ENCODE measurements at regions not wholly inside any gene's neighbourhood (a gene's known extent, or its start where the extent isn't known, plus 50 kb on each side); places are given as distances from the start of the nearest gene placed in this dataset.

DNA sequence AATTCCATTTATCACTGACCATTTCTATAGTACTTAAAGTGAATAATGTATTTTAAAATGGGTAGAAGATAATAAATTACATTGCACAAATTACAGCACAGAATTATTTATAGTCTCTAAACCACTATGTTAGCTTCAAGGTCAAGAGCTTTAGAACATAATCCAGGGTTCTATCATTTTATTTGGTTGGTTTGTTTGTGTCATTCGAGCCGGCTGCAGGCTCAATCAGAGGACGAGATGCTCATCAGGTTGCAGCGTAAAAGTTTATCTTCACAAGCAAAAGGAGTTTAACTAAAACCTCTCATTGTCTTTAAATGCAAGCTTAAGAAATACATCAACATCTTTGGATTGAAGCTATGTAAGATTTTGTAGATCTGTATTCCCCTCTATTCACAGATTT is 523.8 kb downstream of the EFNA5 start:
- DNase-seq (ENCODE audit: low read depth in 2 of 2): no peak

DNA sequence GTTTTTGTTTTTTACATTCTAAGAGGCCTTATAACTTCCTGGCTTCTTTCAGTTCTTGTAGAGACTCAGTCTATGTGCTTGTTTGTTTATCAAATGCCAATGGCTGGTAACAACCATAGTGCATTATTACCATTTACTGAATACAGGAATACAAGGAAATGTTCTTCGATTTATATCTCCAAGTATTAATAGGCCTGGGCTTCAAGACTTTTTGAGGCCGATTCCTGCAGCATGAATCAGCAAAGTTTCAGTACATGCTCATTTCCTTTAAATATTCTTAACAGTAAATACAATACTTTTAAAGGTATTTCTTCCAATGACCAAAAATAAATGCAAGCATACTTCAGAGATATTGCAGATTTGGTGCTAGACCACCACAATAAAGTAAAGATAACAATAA is 535.3 kb downstream of the EFNA5 start:
- no peak for DNase-seq (ENCODE audit: low read depth in 2 of 2)

DNA sequence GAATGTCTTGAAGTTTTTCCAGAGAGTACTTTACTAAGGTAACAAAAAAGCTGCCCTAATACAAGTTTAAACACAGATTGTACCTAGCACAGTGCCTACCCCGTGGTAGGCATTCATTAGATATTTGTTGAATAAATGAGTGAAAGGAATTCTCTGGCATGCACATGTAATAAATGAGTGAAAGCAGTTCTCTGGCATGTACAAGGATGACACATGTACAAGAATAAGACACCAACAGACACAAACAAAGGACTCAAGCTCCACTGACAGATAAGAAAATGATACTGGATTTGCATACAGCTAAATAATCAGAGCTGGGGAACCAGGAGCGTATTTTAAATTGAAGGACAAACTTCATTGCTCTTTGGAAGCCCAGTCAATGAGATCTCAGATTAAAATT is 535.8 kb downstream of the EFNA5 start:
- no peak for DNase-seq (ENCODE audit: low read depth in 2 of 2)

DNA sequence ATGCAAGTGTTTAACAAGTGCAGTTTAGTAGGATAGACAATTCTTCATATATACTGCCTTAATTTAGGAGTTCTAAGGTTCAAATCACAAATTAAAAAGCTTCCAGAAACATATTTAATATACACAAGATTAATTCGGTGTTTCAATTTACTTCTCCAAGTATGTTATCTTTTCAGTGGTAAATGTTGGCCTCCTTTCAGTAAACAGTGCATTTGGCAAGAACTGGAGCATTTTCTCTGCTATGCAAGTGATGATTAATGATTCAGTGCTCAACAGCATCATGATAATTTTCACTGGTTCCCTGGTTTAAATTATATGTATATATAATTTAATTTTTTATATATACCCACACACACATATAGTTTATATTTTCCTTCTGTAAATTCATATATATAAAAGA is 541.7 kb downstream of the EFNA5 start:
- DNase-seq (ENCODE audit: low read depth in 2 of 2): peak; percentile 41 to 45

DNA sequence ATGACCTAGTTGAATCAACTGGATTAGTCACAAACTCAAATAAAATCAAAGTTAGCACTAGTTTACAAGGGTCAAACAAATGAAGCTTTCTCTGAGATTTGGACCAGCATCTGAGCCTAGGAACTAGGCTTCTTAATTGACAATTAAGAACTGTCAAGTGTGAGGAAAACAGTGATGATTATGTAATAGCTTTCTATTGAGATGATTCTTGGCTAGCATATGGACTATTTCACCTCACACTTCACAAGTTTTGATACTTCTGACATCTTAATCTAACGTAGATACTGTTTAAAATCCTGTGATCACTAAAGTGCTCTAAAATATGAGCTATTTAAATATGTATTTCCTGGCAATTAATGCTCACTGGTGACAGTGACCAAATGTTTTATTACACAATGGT is 542.9 kb downstream of the EFNA5 start:
- no peak for DNase-seq (ENCODE audit: low read depth in 2 of 2)

DNA sequence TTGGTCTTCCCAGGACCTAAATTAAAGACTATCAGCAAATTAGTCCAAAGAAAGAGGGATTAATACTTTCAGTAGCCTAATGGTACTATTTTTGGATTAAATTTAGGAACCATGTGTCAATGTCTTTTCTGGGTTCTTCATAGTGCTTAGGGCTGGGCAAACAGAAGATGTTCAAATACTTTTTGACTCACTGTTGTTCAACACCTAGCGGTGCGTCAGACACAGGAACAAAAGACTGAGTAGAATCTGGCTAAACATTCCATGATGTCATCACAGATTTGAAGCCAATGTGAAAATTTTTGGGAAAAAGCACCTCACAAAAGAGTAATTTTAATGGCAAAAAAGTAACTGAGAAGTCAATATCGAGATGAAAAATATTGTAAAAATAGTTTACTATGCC is 544.4 kb downstream of the EFNA5 start:
- DNase-seq (ENCODE audit: low read depth in 2 of 2): no peak

DNA sequence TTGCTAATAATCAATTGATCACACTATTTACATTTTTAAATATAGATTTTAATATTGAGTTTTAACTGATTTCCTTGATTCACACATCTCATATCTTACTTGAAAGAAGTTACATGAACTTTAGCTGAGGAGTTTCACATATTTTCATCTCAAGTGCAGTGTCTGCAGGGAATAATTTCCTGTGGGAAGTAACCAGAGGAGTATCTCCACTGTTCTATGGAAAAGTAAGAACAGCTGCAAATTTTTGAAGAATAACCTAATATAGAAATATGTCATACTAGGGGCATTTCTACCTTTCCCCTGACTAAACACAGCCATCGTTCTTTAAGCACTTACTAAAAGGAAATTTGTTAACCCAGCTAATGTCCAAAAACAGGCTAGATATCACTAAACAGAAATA is 546.4 kb downstream of the EFNA5 start:
- no peak for DNase-seq (ENCODE audit: low read depth in 2 of 2)

DNA sequence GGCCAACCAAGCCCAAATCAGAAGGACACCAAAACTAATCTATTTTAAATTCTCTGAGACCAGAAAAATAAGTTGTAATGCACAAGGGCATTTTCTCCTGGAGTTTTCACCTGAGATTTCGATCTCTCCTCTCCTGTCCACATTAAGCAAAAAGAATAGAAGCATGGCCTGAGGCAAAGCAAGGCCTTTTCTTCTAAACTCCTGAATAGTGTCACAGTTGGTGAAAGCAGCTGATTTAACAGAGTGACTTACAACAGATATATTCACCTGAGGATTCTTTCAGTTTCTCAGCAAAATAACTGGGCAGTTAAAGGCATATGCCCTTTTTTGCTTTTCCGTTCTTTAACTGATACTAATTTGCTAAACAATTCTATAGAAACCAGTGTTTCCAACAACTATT is 547.7 kb downstream of the EFNA5 start:
- no peak for DNase-seq (ENCODE audit: low read depth in 2 of 2)

DNA sequence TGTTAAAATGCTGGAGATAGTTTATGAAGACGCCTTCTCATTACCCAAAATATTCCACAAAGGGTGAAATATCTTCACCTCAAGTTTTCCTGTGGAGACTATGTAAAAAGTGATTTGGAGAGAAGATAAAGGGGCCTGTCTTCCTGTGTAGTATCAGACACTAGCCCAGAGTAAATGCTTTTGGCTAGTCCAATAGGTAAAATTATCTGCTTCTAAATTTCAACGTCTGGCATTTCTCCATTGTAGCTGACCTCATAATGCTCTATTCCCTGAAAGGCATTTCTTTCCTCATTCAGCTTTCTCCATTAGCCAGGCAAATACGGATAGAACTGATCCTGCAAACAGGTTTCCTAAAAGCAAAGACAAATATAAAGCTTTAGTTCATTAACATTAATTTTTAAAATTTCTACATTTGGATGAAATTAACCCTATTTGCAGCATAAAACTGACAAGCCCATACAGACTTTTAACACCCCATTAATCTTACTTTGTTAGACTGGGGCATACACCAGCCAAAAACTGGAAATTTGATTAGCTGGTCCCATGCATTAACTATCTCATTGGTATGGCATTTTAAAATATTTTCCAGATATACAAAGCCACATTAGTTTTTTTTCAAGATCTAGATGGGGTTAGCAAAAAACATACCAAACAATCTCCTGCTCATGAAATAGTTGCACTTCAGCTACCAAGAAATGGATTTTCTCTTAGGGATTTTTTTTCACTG is 548.8 kb downstream of the EFNA5 start:
- DNase-seq (ENCODE audit: low read depth in 2 of 2): no peak

DNA sequence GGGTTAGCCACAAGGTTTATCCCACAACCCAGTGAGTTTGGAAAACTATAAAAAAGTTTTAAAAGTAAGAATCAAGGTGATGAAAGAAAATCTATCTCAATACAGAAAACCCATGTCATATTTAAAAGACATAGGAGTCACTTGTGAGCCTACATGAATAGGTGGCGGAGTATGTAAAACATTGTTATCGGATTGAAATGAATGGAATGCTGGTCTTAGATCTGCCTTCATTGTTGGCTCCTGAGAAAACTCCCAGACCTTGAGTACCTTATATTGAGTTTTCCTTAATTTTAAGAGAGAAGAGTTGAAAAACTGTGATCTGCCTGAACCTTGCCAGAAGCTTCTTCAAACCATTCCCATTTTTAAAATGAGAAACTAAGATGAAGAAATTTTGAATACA is 551.1 kb downstream of the EFNA5 start:
- DNase-seq (ENCODE audit: low read depth in 2 of 2): no peak

DNA sequence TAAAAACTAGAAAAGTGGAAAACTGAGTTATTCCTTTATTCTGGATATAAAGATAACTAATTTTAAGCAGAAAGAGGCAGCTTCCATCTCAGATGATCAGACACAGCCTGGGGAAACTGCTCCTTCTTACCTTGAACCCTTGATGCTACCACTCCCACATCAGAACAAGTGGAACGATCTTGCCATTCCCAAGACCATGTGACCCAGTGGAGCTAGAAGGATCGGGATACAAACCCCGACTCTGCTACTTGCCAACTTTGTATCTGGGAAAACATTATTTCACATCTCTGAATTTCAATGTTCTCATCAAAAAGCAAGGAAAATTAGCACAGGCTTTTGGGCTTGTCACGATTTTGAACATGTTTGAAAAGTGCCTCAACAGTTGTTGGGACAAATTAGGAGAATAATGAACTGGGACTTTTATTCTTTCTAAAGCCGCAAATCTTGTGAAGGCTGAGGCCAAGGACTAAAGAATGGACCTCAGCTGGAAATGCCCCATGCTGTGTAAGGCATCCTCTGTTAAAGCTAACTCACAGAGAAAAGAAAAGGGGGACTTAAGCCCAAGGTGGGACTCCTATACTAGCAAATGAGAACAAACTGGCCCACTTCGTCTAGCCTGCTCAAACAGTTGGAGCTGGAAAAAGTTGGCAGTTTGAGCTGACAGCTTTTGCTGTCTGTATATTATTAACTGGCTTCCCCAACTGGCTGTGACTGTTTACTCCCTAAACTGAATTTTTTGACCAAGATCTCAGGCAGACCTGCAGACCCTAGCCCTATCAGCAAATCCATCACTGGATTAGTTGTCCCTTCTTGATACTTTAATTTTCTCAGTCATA is 552.3 kb downstream of the EFNA5 start:
- DNase-seq (ENCODE audit: low read depth in 2 of 2): no peak

DNA sequence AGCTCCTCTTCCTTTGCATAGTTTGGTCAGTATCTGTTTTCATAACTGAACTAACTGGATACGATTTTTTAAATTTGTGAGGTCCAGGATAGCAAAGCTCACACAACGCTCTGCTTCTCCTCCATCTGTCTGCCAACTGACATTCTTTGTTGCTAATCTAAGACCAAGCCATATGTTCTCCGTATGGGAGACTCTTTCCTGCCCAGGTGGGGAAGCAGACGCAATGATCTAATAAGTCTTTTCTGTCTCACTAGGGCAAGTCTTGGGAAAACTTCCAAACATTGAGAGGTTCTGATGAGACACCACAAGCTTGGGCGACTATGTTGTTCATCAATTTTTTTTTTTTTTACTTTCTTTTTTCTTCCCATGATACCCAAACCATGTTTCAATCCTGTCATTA is 558.5 kb downstream of the EFNA5 start:
- DNase-seq (ENCODE audit: low read depth in 2 of 2): peak in 1 of 2 experiments; percentile 17

DNA sequence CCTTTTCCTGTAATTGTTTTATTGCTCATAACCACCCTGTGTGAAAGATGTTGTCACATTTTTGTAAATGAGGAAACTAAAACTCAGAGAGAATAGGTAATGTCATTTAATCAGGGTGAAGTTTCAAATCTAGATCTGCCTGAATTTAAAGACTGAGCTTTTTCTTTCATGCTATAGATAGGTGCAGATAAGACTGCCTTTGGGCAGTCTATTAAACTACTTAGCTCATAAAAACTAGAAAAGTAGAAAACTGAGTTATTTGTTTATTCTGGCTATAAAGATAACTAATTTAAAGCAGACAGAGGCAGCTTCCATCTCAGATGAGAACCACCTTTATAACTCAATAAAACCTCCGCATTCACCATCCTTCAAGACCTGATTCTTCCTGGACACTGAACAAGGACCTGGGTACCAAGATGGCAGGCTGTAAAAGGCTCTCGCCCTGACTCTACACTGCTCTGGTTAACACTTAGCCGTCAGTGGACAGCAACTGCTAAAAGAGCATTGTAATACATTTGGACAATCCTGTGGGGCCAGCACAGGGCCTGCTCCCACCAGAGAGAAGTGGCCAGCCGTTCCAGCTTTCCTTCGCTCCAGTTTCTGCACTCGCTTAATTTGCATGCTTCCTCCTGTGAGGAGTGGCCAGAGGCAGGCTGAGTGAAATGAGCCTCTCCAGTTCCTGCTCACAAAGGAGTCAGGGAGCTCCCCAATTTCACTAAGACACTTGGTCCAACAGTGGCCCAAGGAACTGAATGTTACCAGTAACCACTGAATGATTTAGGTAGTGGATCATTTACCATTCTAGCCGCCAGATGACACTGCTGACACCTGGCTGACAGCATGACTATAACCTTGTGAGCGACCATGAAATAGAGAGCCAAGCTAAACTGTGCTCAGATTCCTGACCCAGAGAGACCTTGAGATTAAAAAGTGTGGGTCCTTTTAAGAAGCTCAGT is 566.4 kb downstream of the EFNA5 start:
- DNase-seq (ENCODE audit: low read depth in 2 of 2): no peak

DNA sequence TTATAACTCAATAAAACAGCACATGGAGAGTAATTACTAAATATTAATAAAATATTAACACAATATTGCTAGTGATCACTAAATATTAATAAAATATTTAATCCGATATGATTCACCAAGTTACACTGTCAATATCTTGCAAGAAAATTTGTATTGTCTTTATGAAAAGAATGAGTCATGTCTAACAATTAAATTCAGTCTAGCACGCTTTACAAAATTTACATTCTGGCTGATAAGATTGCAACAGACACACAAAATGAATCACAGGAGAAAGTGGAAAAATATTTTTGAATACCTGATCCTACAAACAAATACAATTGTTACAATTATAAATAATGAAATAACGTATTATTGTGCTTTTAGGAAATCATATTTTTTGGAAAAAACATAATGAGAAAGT is 567.2 kb downstream of the EFNA5 start:
- DNase-seq (ENCODE audit: low read depth in 2 of 2): no peak

DNA sequence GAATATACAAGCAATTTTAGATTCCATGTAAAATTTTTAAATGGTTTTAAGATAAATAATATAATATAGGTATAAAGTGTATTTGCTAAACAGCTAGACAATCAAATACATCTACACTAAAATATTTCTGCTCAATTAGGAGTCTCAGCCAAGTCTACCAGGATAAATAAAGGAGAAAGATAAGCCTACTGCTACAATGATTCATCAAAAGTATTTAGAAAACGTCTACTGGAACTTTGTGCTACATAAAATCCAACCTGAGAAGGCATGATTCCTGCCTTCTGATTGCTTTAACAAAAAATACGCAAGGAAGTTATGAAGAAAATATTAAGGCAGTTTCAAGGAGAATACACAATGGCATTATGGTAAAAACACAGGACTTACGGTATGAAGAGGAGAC is 570.6 kb downstream of the EFNA5 start:
- DNase-seq (ENCODE audit: low read depth in 2 of 2): no peak

DNA sequence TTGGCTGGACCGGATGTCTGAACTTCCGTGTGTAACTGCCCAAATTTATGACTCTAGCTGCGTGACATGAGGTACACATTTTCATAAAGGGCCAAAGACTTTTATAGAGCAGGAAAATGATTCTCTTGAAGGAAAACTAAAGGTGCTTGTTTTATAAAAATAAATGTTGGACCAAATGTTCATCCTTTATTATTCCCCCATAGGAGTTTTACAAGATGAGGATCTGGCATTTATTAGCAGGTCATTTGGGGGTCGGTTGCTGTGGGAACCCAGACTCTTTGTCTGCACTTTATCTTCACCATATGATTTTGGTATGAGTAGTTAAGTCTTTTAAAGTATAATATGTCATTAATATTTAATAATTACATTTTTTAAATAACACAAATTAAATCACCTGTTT is 571.2 kb downstream of the EFNA5 start:
- DNase-seq (ENCODE audit: low read depth in 2 of 2): no peak

DNA sequence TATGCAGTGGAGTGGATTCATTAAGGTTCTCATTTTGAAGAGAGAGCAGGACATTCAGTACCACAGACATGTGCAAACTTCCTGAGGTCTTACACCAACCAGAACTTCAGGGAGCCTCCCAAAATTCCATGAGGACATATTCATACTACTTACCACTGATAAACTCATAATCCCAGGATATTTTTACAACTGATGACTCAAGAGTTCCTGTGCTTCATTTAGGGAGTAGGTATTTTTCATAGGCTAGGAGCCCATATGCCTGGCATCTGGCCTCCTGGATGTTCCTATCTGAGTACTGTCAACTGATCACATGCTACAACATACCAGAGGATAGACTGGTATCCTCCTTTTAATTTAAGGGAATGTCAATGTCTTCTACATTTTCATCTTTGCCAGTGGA is 578.0 kb downstream of the EFNA5 start:
- DNase-seq (ENCODE audit: low read depth in 2 of 2): no peak

DNA sequence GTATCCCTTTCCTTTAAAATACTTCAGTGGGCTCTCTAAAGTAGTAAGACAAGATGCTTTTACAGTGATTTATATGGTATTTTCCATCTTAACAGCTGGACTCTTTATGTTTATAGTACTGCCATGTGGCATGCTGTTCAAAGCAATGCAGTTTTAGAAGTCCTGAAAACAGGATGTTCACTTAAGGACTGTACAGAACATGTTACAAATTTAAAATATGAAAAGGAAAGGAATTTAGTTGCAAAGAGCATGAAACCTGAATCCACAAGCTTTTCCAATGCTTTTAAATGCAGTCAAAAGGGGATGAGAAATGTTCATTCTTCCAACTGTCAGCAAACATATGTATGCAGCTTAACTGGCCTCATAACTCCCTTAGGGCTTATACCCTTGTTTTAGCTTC is 580.2 kb downstream of the EFNA5 start:
- no peak for DNase-seq (ENCODE audit: low read depth in 2 of 2)

DNA sequence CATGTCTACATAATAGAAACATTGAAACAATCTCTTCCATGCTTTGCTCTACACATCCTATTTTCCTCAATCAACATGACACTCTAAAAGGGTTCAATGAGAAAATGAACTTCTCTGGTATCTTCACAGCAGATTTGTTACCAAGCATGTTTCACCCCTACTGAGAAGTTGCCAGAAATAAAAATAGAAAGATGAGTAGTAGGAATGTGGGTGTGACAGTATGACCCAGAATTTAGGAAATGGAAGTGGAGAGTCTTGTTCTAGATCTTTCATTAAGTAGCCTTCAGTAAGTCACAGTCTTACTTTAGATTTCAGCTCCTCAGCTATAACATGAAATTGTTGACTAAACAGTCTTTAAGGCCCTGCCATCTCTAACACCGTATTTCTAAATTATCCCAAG is 581.8 kb downstream of the EFNA5 start:
- no peak for DNase-seq (ENCODE audit: low read depth in 2 of 2)

DNA sequence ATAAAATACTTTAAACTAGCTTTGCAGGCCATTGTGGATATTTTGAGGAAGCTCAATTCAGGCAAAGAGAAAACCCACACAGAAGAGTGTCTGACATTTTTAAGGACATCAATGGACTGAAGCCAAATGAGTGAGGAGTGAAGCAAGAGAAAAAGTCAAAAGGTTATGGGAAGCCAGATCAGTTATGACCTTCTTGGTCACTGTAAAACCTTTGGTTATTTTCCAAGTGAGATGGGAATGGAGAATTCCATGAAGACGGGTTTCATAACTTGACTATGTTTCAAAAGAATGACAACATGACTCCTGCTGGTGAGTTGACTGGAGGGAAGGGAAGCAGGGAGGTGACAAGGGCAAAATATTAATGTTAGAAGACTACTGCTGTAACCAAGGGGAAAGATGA is 585.2 kb downstream of the EFNA5 start:
- no peak for DNase-seq (ENCODE audit: low read depth in 2 of 2)

DNA sequence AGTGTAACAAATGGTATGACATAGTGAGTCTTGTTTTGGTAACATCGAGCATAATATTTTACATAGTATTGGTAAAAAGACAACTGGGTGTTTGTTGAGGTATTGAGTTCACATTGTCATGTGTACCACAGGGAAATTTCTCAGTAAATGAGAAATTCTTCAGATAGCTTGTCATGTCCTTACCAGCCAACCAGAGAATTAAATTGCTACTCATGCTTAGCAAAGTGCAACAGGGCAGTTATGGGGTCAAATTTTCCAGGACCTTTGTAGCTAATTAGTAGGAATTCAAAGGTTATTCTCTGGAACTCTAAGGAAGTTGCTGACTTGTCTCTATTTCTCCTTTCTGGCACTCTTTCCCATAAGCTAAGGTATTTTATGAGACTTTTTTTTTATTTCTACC is 595.7 kb downstream of the EFNA5 start:
- no peak for DNase-seq (ENCODE audit: low read depth in 2 of 2)

DNA sequence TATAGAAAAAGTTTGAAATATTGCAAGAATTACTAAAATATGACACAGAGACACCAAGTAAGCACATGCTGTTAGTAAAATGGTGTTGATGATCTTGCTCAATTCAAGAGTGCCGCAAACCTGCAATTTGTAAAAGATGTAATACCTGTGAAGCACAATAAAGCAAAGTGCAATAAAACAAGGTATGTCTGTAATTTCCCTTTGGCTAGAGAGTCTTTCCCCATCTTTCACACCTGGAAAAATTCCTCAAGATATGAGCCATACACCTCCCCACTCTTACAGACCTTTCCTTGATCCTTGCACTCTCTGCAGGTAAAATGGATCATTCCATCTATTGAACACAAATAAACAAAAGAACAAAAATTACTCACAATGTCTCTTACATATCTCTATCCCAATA is 597.8 kb downstream of the EFNA5 start:
- no peak for DNase-seq (ENCODE audit: low read depth in 2 of 2)

Data from fibroblast of skin of left biceps (primary cell).